Endothelial cell of umbilical vein (primary cell): ENCODE measurements at regions not wholly inside any gene's neighbourhood (a gene's known extent, or its start where the extent isn't known, plus 50 kb on each side); places are given as distances from the start of the nearest gene placed in this dataset.

Source experiments
- BruUV-seq: library from RNA; stranded (reverse); fragments of 400-500 nt; replicated peaks from 2 replicates; lab custom pipeline; 2021; lab: Mats Ljungman, UMichigan
- CTCF ChIA-PET: fragments of 300-600, 350-600 bp; sonication (Branson Sonifier 250); formaldehyde crosslinking; loops from one replicate; lab custom pipeline; 2021; ENCODE audit warnings: antibody characterized with exemption, inconsistent platforms; lab: Charles Lee
- POLR2A ChIA-PET: fragments of 300-600, 350-600 bp; sonication (Branson Sonifier 250); formaldehyde crosslinking; loops from one replicate; lab custom pipeline; 2021; ENCODE audit warnings: antibody characterized with exemption, inconsistent platforms; lab: Charles Lee
- DNase-seq: peaks from one replicate; pipeline ENCODE4 v3.0.0-alpha.2; 2011; ENCODE audit warnings: low read depth, low spot score
- FAIRE-seq: peaks from 2 replicates; lab custom pipeline; 2011; peaks lifted over from hg19 to GRCh38; lab: Jason Lieb, UNC
- H2AFZ ChIP-seq: 2 replicates; pipeline ENCODE4 v1.6.0; 2012; ENCODE audit warnings: low read depth, low read length, control low read depth, inconsistent platforms
- H3K27ac ChIP-seq: 2 replicates; pipeline ENCODE4 v1.5.1; 2011; ENCODE audit warnings: low read depth, mild to moderate bottlenecking, control low read depth, low read length, moderate library complexity; ENCODE audit not compliant: insufficient read depth
- H3K27me3 ChIP-seq, 2 experiments: 2 replicates each; pipeline versions ENCODE4 v1.6.0 to v1.6.1; 2011; ENCODE audit warnings: low read length in 2 of 2, mixed read lengths in 1 of 2; ENCODE audit not compliant: control insufficient read depth in 2 of 2, insufficient read depth in 2 of 2
- H3K36me3 ChIP-seq, 2 experiments: 2 replicates in 1 of 2; 3 replicates in 1 of 2; pipeline ENCODE4 v1.5.1; 2011; ENCODE audit warnings: low read length in 2 of 2, mild to moderate bottlenecking in 1 of 2, moderate library complexity in 1 of 2; ENCODE audit not compliant: control insufficient read depth in 2 of 2, insufficient read depth in 2 of 2; ENCODE audit errors: extremely low read depth in 1 of 2
- H3K4me1 ChIP-seq: 3 replicates; pipeline ENCODE4 v1.5.1; 2011; ENCODE audit warnings: mild to moderate bottlenecking, low read length; ENCODE audit not compliant: control insufficient read depth, insufficient read depth; ENCODE audit errors: extremely low read depth
- H3K4me2 ChIP-seq: 2 replicates; pipeline ENCODE4 v1.6.1; 2011; ENCODE audit warnings: low read length, control low read depth, mixed read lengths; ENCODE audit not compliant: insufficient read depth
- H3K4me3 ChIP-seq, 3 experiments: fragments of 200-600 bp in 1 of 3; sonication (generic), shearing (Covaris generic) in 1 of 3; replicated peaks in 1 of 3; 2 replicates each; pipeline ENCODE4 v1.5.1; 2011 to 2016; ENCODE audit warnings: control low read depth in 3 of 3, low read length in 3 of 3, mild to moderate bottlenecking in 2 of 3, inconsistent platforms in 1 of 3, low read depth in 1 of 3, moderate library complexity in 1 of 3; ENCODE audit not compliant: insufficient read depth in 1 of 3
- H3K79me2 ChIP-seq: 2 replicates; pipeline ENCODE4 v1.6.0; 2012; ENCODE audit warnings: low read length, inconsistent platforms; ENCODE audit not compliant: control insufficient read depth, insufficient read depth
- H3K9ac ChIP-seq: replicated peaks from 2 replicates; pipeline ENCODE3; 2011; ENCODE audit warnings: low read length, control low read depth; ENCODE audit not compliant: insufficient read depth; ENCODE audit errors: extremely low read depth
- H3K9me1 ChIP-seq: replicated peaks from 3 replicates; pipeline ENCODE4 v1.6.0; 2011; ENCODE audit warnings: mild to moderate bottlenecking, low read length; ENCODE audit not compliant: control insufficient read depth, insufficient read depth; ENCODE audit errors: extremely low read depth
- H3K9me3 ChIP-seq: replicated peaks from 2 replicates; pipeline ENCODE4 v1.5.1; 2012; ENCODE audit warnings: low read length, inconsistent platforms; ENCODE audit not compliant: control insufficient read depth, insufficient read depth
- H4K20me1 ChIP-seq: replicated peaks from 2 replicates; pipeline ENCODE3; 2011; ENCODE audit warnings: mild to moderate bottlenecking, low read length; ENCODE audit not compliant: control insufficient read depth, insufficient read depth; ENCODE audit errors: extremely low read depth
- EZH2 ChIP-seq: IDR thresholded peaks from 2 replicates; pipeline ENCODE4 v1.6.1; 2012; ENCODE audit warnings: borderline replicate concordance, low read depth, mild to moderate bottlenecking, moderate library complexity, low read length, inconsistent platforms; ENCODE audit not compliant: severe bottlenecking
- GATA2 ChIP-seq: IDR thresholded peaks from 2 replicates; pipeline ENCODE4 v1.7.0; 2011; ENCODE audit warnings: low read depth, mild to moderate bottlenecking, moderate library complexity, mixed read lengths, low read length; ENCODE audit not compliant: insufficient read length, insufficient read depth
- JUN ChIP-seq: IDR thresholded peaks from 2 replicates; pipeline ENCODE4 v1.6.1; 2011; ENCODE audit warnings: borderline replicate concordance, low read depth; ENCODE audit not compliant: insufficient read length, insufficient read depth
- POLR2AphosphoS5 ChIP-seq: IDR thresholded peaks from 2 replicates; pipeline ENCODE4 v1.6.1; 2012; ENCODE audit warnings: low read depth, mild to moderate bottlenecking, control low read depth, low read length, moderate library complexity; ENCODE audit not compliant: insufficient read depth
- dilution Hi-C: fragments of 300-500 bp; cut with MboI; formaldehyde crosslinking; loops from one replicate; pipeline ENCODE4 v1.15.0; 2019; ENCODE audit warnings: low sequenced_read_pairs; ENCODE audit not compliant: extremely low pct_ligation_motif_present
- intact Hi-C: fragments of 100-400 bp; cut with micrococcal nuclease; formaldehyde crosslinking; loops from one replicate; pipeline ENCODE4 v1.10.0; 2022
- TF ChIP-seq, protein P1 (sequence below), 2 donors: IDR thresholded peaks; 1 replicate in 1 of 2; 2 replicates in 1 of 2; pipeline ENCODE4 v1.5.1; 2011; ENCODE audit warnings: low read length in 2 of 2, mild to moderate bottlenecking in 2 of 2, moderate library complexity in 2 of 2, control low read depth in 1 of 2, inconsistent platforms in 1 of 2, low read depth in 1 of 2; ENCODE audit not compliant: insufficient read depth in 1 of 2; ENCODE audit errors: extremely low read depth in 1 of 2

DNA sequence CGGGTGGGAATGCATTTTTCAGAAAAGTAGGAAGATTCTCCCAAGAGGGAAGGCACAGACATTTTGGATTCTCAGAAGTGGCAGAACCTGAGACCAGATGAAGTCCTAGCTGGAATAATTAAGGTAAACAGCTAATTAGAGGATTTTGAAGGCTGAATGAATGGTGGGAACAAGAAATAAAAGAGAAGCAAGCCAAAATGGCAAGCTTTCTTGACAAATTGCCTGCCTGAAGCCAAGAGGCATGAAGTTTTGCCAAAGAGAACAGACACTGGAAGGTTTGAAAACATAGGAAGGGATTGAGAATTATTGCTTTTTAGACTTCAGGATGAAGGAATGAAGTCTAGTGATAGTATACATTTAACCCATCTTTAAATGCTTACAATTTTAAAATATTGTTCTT is 115.0 kb upstream of the SEM1 start:
- ChIA-PET POLR2A (no interaction called here), CTCF (no interaction called here)
- no peaks in the 10 kb centered on the region for H4K20me1 ChIP-seq
- DNase-seq (no peak), FAIRE-seq (no peak)
- H3K9me3 ChIP-seq, result no peaks in the 10 kb centered on the region
- BruUV-seq, result no TSS peak
- H3K27me3 ChIP-seq, result no peaks in the 10 kb centered on the region
- H2AFZ ChIP-seq, result no peak overlapping the region
- no peaks in the 10 kb centered on the region for H3K4me1 ChIP-seq
- no peaks in the 10 kb centered on the region for H3K9me1 ChIP-seq
- intact Hi-C loops (loop anchor here (10.0 kb wide), 1 partner anchor 750 kb away; no protein-coding TSS in a partner anchor), dilution Hi-C loops (no loop called here)
- no peaks in the 10 kb centered on the region for H3K36me3 ChIP-seq
- no peak overlapping the region for H3K27ac ChIP-seq
- TF ChIP-seq JUN, result no peak
- TF ChIP-seq GATA2, result no peak
- no peak for TF ChIP-seq POLR2AphosphoS5
- H3K9ac ChIP-seq, result no peak overlapping the region
- no peak overlapping the region for H3K4me3 ChIP-seq
- no peaks in the 10 kb centered on the region for H3K79me2 ChIP-seq
- no peak overlapping the region for H3K4me2 ChIP-seq

DNA sequence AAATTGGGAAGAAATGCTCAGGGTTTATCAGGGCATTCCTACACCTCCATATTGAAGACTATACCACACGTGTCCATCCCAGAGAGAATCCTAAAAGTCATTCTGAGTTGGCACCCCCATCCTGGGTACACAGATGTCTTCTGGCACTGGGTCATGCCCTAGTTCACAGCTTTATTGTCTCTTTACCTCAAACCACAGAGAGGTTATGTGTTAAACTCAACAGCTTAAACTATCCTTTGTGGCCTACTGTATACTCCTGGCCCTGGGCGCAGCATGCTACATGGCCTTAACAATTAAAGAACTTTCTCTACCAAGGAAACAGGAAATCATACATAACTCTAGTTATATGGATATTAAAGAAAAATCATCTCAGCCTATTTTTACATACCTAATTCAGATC is 115.6 kb upstream of the SEM1 start:
- no peaks in the 10 kb centered on the region for H3K27me3 ChIP-seq
- no peak overlapping the region for H3K4me2 ChIP-seq
- no peaks in the 10 kb centered on the region for H3K9me3 ChIP-seq
- FAIRE-seq, result no peak
- H2AFZ ChIP-seq, result no peak overlapping the region
- H3K79me2 ChIP-seq, result no peaks in the 10 kb centered on the region
- no peak overlapping the region for H3K9ac ChIP-seq
- TF ChIP-seq, protein P1, sequence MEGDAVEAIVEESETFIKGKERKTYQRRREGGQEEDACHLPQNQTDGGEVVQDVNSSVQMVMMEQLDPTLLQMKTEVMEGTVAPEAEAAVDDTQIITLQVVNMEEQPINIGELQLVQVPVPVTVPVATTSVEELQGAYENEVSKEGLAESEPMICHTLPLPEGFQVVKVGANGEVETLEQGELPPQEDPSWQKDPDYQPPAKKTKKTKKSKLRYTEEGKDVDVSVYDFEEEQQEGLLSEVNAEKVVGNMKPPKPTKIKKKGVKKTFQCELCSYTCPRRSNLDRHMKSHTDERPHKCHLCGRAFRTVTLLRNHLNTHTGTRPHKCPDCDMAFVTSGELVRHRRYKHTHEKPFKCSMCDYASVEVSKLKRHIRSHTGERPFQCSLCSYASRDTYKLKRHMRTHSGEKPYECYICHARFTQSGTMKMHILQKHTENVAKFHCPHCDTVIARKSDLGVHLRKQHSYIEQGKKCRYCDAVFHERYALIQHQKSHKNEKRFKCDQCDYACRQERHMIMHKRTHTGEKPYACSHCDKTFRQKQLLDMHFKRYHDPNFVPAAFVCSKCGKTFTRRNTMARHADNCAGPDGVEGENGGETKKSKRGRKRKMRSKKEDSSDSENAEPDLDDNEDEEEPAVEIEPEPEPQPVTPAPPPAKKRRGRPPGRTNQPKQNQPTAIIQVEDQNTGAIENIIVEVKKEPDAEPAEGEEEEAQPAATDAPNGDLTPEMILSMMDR (IDR thresholded peaks at IDR 0.05; ENCODE audit: extremely low read depth in 1 of 2, insufficient read depth in 1 of 2, low read depth in 1 of 2, low read length in 2 of 2), result no peak
- no peak for TF ChIP-seq EZH2
- H3K27ac ChIP-seq, result no peak overlapping the region
- intact Hi-C loops (loop anchor here (10.0 kb wide), 1 partner anchor 750 kb away; no protein-coding TSS in a partner anchor), dilution Hi-C loops (no loop called here)
- BruUV-seq, result no TSS peak
- H4K20me1 ChIP-seq, result no peaks in the 10 kb centered on the region
- H3K9me1 ChIP-seq, result no peaks in the 10 kb centered on the region
- no peak overlapping the region for H3K4me3 ChIP-seq
- ChIA-PET CTCF (no interaction called here), POLR2A (interaction anchor here (0.7 kb wide), 1 partner anchor 42 kb away, joined by 4 read pairs; no protein-coding TSS in a partner anchor)
- H3K36me3 ChIP-seq, result no peaks in the 10 kb centered on the region
- H3K4me1 ChIP-seq, result no peaks in the 10 kb centered on the region
- DNase-seq, result no peak
